GM21737 (cell line): ENCODE measurements at regions not wholly inside any gene's neighbourhood (a gene's known extent, or its start where the extent isn't known, plus 50 kb on each side); places are given as distances from the start of the nearest gene placed in this dataset.
"Not testable (repeated sequence)": the region's sequence is repeated elsewhere in the genome, so short reads cannot be mapped to it uniquely, and the experiment has no call there.

Experiments used
- ATAC-seq: cut with Tn5 transposase; IDR thresholded peaks from one replicate; pipeline ENCODE4 v1.9.1; 2021; ENCODE audit warnings: mild to moderate bottlenecking, moderate library complexity; ENCODE audit not compliant: unreplicated experiment

DNA sequence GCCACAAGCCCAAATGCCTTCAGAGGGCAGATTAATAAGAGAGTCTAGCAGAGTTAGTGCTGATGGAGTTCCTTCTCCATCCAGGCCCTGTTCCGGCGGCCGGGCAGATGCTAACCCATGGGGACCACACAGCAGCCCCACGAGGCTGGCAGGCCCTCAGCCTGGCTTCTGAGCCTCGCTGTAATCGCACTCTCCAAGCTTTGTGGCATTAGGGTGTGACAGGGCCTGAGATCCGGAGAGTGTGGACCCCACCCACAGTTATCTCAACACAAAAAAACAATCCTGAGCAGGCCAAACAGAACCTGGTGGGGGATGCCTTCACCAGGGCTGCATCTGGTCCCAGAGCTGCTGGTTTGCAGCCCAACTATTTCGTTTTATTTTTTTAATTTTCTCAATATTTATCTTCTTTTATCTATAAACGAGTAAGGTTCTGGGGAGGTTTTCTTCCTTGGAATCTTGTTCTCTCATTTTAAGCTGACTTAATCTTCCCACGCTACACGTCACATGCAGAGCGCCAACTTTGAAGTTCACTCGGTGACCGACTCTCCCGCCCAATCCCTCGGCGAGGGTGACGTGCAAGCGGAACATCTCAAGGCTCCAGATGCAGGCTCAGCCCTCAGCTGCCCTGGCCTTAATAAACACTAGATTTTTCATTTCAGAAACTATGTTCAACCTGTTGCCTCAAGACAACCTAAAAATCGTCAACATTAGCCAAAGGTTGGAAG lies 372.4 kb downstream of the BCL2L11 start:
- not testable (repeated sequence) for ATAC-seq

DNA sequence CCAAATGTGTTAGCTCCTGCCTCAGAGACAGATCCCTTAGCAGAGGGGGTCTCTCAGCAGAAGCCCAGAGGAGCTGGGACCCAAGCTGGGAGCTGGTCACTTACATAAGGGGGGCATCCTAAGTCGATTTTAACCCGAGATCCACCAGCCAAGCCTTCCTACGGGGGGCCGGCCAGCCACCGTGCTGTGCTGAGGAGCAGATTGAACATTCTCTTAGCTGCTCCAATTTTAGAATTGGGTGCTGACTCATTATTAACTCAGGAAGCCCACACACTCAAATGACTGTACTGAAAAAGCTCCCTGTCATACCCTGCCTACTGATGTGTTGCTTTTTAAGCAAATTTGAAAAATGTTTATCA lies 373.0 kb downstream of the BCL2L11 start:
- ATAC-seq = peak; percentile 71

DNA sequence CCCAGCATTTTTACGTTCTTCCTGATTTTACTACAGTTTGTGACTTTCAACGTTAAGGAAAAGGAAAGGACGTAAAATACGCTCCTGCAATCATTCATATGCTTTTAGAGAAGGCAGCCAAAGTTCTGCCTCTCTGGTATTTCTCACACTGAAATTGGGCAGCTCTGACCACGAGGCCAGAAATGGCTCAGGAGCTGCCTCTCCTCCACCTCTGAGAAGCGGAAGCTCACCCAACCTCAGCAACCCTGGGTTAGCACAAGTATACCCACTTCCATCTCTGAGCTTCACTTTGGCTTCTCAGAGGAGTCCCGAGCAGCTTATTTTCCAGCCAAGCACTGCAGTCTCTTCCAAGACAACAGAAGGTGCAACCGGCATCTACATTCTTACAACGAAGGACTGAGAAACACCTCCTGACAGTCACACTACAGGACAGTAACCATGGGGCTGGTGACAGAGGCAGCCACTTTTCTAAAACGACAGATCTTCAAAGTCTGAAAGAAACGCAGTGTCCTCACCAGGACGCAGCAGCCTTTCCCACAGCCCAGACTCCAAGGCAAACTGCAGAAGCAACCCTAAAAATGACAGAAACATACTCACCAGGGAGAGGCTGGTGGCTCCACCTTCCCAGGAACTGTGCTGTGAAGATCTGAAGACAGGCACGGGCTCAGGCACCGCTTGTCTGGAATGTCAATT lies 373.7 kb downstream of the BCL2L11 start:
- peak; percentile 38 for ATAC-seq

GRCh38 chr2:111494981-111495315 lies 374.2 kb downstream of the BCL2L11 start:
- peak; percentile 58 for ATAC-seq

GRCh38 chr2:111495636-111496035 lies 374.9 kb downstream of the BCL2L11 start:
- ATAC-seq = not testable (repeated sequence)

DNA sequence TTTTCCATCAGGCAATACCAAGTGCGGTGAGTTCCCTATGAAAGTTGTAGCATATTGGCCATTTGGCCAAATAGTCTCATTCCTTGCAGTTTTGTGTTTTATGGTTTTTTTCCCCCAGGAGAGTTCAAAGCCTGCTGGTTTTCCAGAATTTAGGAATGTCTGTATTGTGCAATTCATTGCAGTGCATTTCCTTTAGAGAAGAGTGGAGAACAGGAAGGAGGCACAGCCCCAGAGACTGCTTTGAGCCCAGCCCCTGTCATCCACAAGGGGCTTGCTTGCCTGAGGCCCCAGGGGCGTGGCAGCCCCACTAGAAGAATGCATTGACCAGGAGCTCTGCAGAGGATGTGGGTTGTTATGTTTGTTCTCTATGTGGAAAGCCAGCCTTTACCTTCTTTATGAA lies 375.5 kb downstream of the BCL2L11 start:
- ATAC-seq = not testable (repeated sequence)

DNA sequence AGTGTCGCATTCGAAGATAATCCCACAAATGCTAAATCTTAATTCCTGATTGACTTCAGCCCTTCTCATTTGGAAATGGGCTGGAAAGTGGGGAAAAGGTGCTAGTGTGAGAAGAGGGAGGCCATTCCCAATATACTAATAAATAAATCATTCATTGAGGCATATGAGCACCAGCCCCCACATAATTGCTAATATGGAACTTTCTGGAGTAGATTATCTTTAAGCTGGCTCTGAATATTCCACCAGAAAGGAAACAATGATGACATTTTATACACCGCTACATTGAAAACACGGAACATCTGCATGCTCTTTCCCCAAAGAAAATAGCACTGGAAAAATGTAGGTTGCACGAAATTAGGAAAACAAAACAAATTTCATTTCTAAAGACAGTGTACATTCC lies 376.1 kb downstream of the BCL2L11 start:
- ATAC-seq = not testable (repeated sequence)

DNA sequence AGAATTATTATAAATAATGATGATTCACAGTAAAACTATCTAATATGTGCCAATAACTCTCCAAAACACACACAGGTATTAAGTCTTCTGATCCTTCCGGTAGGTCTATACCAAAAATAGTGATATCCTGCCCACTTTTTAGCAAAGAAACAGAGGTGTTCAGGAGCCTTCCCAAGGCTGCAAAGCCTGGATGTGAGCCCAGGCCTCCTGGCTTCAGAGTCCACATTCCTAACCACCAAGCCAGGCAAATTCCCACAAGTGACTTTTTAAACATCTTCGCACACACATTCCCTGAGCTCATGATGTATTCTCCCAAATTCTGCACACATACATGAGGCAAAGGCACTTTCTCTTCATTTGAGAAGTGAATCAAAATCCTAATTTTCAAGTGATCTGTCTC lies 376.6 kb downstream of the BCL2L11 start:
- ATAC-seq = not testable (repeated sequence)

DNA sequence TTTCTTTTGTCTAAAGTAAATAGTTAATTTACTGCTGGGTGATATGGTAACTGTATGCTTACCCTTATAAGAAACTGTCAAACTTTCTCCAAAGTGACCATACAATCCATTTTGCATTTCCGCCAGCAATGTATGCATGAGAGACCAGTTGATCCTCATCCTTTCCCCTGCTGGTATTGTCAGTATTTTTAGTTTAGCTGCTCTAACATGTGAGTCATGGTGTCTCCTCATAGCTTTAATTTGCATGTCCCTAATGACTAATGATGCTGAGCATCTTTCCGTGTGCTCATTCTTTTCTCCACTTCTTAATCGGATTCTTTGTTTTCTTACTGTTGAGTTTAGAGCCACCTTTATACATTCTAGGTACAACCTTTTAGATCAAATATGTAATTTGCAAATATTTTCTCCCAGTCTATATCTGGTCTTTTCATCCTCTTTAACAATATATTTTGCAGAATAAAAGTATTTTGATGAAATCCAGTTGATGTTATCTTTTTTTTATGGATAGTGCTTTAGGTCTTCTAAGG lies 379.9 kb downstream of the BCL2L11 start:
- not testable (repeated sequence) for ATAC-seq

DNA sequence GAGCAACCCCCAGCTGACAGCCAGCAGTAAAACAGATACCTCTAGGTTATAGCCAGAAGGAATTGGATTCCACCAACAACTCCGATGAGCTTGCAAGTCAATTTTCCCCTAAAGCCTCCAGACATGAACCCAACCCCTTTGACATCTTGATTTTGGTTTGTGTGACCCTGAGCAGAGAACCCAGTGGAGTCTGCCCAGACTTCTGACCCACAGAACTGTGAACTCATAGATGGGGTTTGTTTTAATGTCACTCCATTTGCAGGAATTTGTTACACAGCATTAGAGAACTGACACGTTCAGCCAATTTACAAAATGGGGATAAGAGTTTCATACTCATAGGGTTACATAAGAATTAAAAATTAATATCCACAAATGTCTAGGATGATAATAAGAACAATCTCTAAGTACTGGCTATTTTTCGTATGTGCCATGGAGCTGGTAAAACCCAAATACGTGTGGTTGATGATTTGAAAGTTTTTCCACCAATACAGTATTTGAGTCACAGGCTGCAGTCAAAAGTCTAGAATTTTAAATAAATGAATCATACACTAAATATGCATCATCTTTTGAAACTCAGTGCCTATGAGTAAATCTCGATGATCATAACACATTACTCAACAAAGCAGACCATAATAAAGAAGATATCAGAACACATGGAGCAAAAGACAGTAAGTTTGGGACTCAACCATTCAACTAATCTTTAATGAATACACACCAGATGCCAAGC lies 380.0 kb downstream of the ANAPC1 start:
- ATAC-seq = not testable (repeated sequence)

- not testable (repeated sequence) for ATAC-seq
Observed at GRCh38 chr2:111504571-111504942, 379.4 kb downstream of the ANAPC1 start.

DNA sequence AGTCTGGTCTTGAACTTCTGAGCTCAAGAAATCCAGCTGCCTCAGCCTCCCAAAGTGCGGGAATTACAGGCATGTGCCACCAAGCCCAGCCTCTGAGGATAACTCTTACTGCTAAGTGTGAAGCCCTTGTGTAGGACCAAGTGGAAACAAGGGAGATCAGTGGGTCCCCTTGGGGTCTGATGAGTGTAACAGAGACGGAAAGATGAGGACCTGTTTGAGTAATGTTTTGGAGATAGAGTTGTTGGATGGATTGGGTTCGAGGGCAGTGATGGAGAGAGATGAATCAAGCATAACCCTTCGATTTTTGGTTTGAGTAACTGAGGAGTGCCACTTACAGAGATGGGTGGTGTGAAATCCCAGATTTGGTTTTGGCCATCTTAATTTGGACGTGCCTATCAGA lies 378.7 kb downstream of the ANAPC1 start:
- not testable (repeated sequence) for ATAC-seq

DNA sequence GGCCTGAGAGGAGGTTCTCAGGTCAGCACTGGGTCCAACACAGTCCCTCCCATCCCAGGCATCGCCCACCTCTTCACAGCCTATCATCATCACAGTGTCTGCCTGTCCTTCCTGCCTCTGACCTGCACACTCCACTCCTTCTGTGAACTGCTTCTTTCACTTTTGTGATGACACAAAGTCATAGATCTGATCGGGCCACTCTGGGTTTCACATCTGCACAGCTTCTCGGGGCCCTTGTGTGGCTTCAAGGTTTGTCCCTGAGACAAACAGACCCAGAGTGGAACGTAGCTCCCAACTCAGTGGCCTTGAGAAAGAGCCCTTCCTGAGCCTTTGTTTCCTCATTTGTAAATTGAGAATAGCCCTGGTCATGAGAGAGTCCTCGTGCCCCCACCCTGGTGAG lies 377.1 kb downstream of the ANAPC1 start:
- peak; percentile 82 for ATAC-seq

DNA sequence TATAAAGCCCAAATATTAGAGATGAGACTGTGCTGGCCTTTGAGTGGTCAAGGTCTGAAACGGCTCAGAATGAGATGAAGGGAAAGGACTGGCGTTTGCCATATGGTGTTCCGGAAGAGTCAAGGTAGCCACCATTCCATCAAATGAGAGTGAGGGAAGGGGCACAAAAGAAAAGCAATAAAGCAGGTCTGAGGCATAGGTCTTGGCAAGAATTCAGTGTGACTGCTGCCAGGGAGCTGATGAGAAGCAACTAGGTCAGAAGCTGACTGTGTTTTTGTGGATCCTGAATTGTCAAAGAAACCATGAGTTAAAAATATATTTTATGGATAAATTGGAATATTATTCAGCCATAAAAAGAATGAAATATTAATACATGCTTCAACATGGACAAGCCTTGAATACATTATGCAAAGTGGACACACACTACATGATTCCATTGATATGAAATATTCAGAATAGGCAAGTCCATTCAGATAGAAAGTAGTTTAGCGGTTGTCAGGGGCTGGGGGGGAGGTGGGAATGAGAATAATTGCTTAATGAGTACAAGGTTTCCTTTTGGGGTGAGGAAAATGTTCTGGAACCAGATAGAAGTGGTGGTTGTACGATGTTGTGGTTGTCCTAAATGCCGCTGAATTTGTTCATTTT lies 374.6 kb downstream of the ANAPC1 start:
- ATAC-seq = not testable (repeated sequence)

DNA sequence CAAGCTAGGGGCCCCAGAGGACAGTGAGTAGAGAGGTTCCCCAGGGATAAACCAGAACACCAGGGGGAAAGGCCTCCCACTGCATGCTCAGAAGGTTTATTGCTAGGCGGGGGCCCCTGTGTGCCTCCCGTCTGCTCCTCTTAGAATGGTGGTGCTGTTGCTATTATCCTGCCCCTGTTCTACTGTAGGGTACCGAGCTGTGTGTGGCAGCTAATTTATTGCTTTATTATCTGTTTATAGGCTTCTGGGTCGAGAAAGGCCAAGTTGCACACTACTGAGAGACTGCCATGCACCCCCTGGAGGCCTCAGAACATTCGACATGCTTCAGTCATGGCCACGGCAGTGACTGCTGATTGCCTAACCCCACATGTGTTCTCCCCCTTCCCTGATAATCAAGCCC lies 373.6 kb downstream of the ANAPC1 start:
- ATAC-seq = not testable (repeated sequence)

GRCh38 chr2:111511062-111511461 lies 372.9 kb downstream of the ANAPC1 start:
- not testable (repeated sequence) for ATAC-seq

GRCh38 chr2:111512378-111512777 lies 371.6 kb downstream of the ANAPC1 start:
- not testable (repeated sequence) for ATAC-seq

GRCh38 chr2:111514138-111514537 lies 369.9 kb downstream of the ANAPC1 start:
- ATAC-seq = not testable (repeated sequence)

DNA sequence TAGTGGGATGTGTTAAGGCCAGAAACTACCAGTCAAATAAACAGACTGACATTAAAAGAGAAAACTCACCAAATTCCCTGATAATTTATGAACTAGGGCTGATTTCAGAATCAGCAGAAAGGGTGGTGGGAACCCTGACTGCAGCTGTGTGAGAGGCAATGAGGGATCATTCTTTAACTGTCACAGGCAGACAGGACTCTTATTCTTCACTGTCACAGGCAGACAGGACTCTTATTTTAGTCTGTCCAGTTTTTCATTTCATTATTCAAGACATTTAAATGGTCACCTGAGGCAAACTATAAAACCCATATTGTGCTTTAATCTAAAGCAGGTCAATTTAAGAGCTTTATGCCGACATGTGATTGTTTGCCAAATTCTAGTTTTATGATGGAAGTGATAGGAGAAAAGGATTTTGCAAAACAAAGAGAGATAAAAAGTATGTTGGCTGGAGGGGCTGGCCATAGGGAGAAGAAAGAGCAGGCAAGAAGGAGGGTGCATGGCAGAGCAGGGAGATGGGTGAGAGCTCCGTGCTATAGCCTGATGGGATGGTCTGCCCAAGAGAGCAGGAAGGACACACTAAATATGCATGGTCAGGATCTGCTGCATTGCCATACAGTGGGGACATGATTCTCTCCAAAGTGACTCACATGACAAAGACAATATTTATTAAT lies 366.8 kb downstream of the ANAPC1 start:
- ATAC-seq = not testable (repeated sequence)

- ATAC-seq = not testable (repeated sequence)
Observed at GRCh38 chr2:111517721-111518053, 366.3 kb downstream of the ANAPC1 start.

DNA sequence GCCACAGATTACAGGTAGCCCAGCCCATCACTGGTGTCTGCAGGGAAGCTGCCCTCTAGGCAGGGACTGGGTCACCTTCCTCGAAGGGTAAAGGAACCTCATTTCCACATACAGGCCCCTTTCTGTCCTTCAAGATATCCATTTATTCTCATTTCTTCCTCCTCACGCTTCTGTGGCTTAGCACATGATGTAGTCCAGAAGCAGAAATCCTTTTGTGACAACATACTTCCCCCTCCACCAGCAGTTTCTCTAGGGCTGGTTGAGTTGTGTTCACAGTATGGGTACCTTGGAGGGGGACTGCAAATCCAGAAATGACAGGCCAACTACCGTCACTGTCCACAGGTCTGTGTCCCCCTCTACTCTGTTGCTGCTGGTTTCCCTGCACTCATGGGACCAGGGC lies 364.9 kb downstream of the ANAPC1 start:
- ATAC-seq = no peak
